ENCODE measurements at regions not wholly inside any gene's neighbourhood (a gene's known extent, or its start where the extent isn't known, plus 50 kb on each side); places are given as distances from the start of the nearest gene placed in this dataset.
"Not testable (repeated sequence)": the region's sequence is repeated elsewhere in the genome, so short reads cannot be mapped to it uniquely, and the experiment has no call there.

GRCh38 chr5:36739751-36740221, 133.4 kb downstream of the SLC1A3 start:
- H3K4me3 ChIP-seq, result no peak overlapping the region
- no peak for DNase-seq (ENCODE audit: low spot score)

GRCh38 chr5:36740259-36740898, 134.0 kb downstream of the SLC1A3 start:
- H3K27ac ChIP-seq, result no peak overlapping the region
- no peak for TF ChIP-seq CTCF (IDR thresholded peaks at IDR 0.05)
- H3K4me3 ChIP-seq, result no peak overlapping the region
- no peak for DNase-seq (ENCODE audit: low spot score)

More at GRCh38 chr5:36739751-36740221, 133.4 kb downstream of the SLC1A3 start:
- H3K27ac ChIP-seq, result no peak overlapping the region
- no peak for TF ChIP-seq CTCF (IDR thresholded peaks at IDR 0.05)

GRCh38 chr5:36741128-36741527, 134.7 kb downstream of the SLC1A3 start:
- no peak for DNase-seq (ENCODE audit: low spot score)
- H3K27ac ChIP-seq, result no peak overlapping the region
- no peak overlapping the region for H3K4me3 ChIP-seq
- TF ChIP-seq CTCF (IDR thresholded peaks at IDR 0.05), result no peak

GRCh38 chr5:36743891-36744772, 132.4 kb upstream of the NIPBL start:
- peak; percentile 74 for DNase-seq (ENCODE audit: low spot score)
- no peak overlapping the region for H3K27ac ChIP-seq
- no peak for TF ChIP-seq CTCF (IDR thresholded peaks at IDR 0.05)

GRCh38 chr5:36744773-36745589, 131.6 kb upstream of the NIPBL start:
- Histone ChIP-seq H3K27ac (no peak overlapping the region), H3K4me3 (peak overlapping the region; percentile 71)
- no peak for DNase-seq (ENCODE audit: low spot score)
- no peak for TF ChIP-seq CTCF (IDR thresholded peaks at IDR 0.05)

More at GRCh38 chr5:36743891-36744772, 132.4 kb upstream of the NIPBL start:
- peak overlapping the region; percentile 71 for H3K4me3 ChIP-seq

GRCh38 chr5:36747794-36748193, 128.8 kb upstream of the NIPBL start:
- H3K4me3 ChIP-seq; H3K27ac ChIP-seq; DNase-seq (ENCODE audit: low spot score): not testable (repeated sequence)

GRCh38 chr5:36751886-36752285, 124.7 kb upstream of the NIPBL start:
- Histone ChIP-seq H3K27ac (no peak overlapping the region), H3K4me3 (no peak overlapping the region)
- TF ChIP-seq CTCF (IDR thresholded peaks at IDR 0.05), result no peak
- no peak for DNase-seq (ENCODE audit: low spot score)
